ENCODE measurements at regions not wholly inside any gene's neighbourhood (a gene's known extent, or its start where the extent isn't known, plus 50 kb on each side); places are given as distances from the start of the nearest gene placed in this dataset.
"Not testable (repeated sequence)": the region's sequence is repeated elsewhere in the genome, so short reads cannot be mapped to it uniquely, and the experiment has no call there.

GRCh38 chr17:13659051-13659450 is 57.3 kb upstream of the HS3ST3A1 start:
- DNase-seq, result not testable (repeated sequence)

- no peak for DNase-seq
These were observed 64.3 kb upstream of the HS3ST3A1 start for GRCh38 chr17:13665872-13666635.

GRCh38 chr17:13671341-13671740 is 69.6 kb upstream of the HS3ST3A1 start:
- no peak for DNase-seq

- DNase-seq, result no peak
These were observed 70.0 kb upstream of the HS3ST3A1 start for GRCh38 chr17:13671771-13672170.

GRCh38 chr17:13678361-13678760 is 76.6 kb upstream of the HS3ST3A1 start:
- no peak for DNase-seq

- DNase-seq, result no peak
These were observed 77.1 kb upstream of the HS3ST3A1 start for GRCh38 chr17:13678841-13679240.

GRCh38 chr17:13688716-13689115 is 87.0 kb upstream of the HS3ST3A1 start:
- no peak for DNase-seq

GRCh38 chr17:13690806-13691205 is 89.1 kb upstream of the HS3ST3A1 start:
- no peak for DNase-seq

- no peak for DNase-seq
These were observed 93.2 kb upstream of the HS3ST3A1 start for GRCh38 chr17:13694934-13695333.

GRCh38 chr17:13698832-13699231 is 97.1 kb upstream of the HS3ST3A1 start:
- no peak for DNase-seq

- DNase-seq, result no peak
These were observed 97.5 kb upstream of the HS3ST3A1 start for GRCh38 chr17:13699261-13699660.

- no peak for DNase-seq
These were observed 100.5 kb upstream of the HS3ST3A1 start for GRCh38 chr17:13702266-13702665.

GRCh38 chr17:13704333-13704732 is 102.6 kb upstream of the HS3ST3A1 start:
- no peak for DNase-seq

- no peak for DNase-seq
These were observed 103.5 kb upstream of the HS3ST3A1 start for GRCh38 chr17:13705221-13705620.

GRCh38 chr17:13721705-13722104 is 120.0 kb upstream of the HS3ST3A1 start:
- no peak for DNase-seq

- no peak for DNase-seq
These were observed 123.7 kb upstream of the HS3ST3A1 start for GRCh38 chr17:13725288-13725990.

GRCh38 chr17:13727441-13728171 is 125.9 kb upstream of the HS3ST3A1 start:
- DNase-seq, result no peak

- DNase-seq, result no peak
These were observed 127.1 kb upstream of the HS3ST3A1 start for GRCh38 chr17:13728781-13729180.

GRCh38 chr17:13729466-13730134 is 127.9 kb upstream of the HS3ST3A1 start:
- DNase-seq, result no peak

- DNase-seq, result no peak
These were observed 133.2 kb upstream of the HS3ST3A1 start for GRCh38 chr17:13734880-13735279.

- DNase-seq, result no peak
These were observed 133.7 kb upstream of the HS3ST3A1 start for GRCh38 chr17:13735444-13735843.

GRCh38 chr17:13735861-13736260 is 134.1 kb upstream of the HS3ST3A1 start:
- no peak for DNase-seq

GRCh38 chr17:13736916-13737315 is 135.2 kb upstream of the HS3ST3A1 start:
- DNase-seq, result no peak

Data from stimulated activated CD4-positive, alpha-beta T cell treated with anti-CD3 and anti-CD28 coated beads, Interleukin-1b, Interleukin-23, amount 100 ng/mL, for 48 hours (primary cell).